Transverse colon (tissue), 4 donors: ENCODE measurements at regions not wholly inside any gene's neighbourhood (a gene's known extent, or its start where the extent isn't known, plus 50 kb on each side); places are given as distances from the start of the nearest gene placed in this dataset.

ENCODE experiments used
- CTCF ChIP-seq, 5 experiments: fragments of 200-600 bp in 3 of 5; fragments of 450-650 bp in 2 of 5; sonication (generic) in 3 of 5; IDR thresholded peaks; 1 replicate in 2 of 5; 2 replicates in 3 of 5; pipeline ENCODE4 v1.5.1; 2016 to 2017; ENCODE audit warnings: antibody characterized with exemption in 5 of 5, inconsistent platforms in 3 of 5, mild to moderate bottlenecking in 2 of 5, moderate library complexity in 1 of 5
- EP300 ChIP-seq: sonication (generic); formaldehyde crosslinking; IDR thresholded peaks from one replicate; pipeline ENCODE4 v1.6.1; 2017; ENCODE audit warnings: antibody characterized with exemption, low read depth
- POLR2AphosphoS5 ChIP-seq, 3 donors: sonication (generic); formaldehyde crosslinking; IDR thresholded peaks; one replicate each; pipeline ENCODE4 v1.6.1; 2016; ENCODE audit warnings: antibody characterized with exemption in 3 of 3

- no peak for TF ChIP-seq CTCF (IDR thresholded peaks at IDR 0.05)
- no peak for TF ChIP-seq POLR2AphosphoS5 (IDR thresholded peaks at IDR 0.05)
- TF ChIP-seq EP300: no peak
Observed at GRCh38 chr2:184504252-184504651, 94.1 kb upstream of the ZNF804A start.
